OCI-LY7 (cell line): ENCODE measurements at regions not wholly inside any gene's neighbourhood (a gene's known extent, or its start where the extent isn't known, plus 50 kb on each side); places are given as distances from the start of the nearest gene placed in this dataset.
"Not testable (repeated sequence)": the region's sequence is repeated elsewhere in the genome, so short reads cannot be mapped to it uniquely, and the experiment has no call there.

Source experiments
- BruUV-seq: library from RNA; stranded (reverse); fragments of 400-500 nt; replicated peaks from 2 replicates; lab custom pipeline; 2021; lab: Mats Ljungman, UMichigan
- CTCF ChIA-PET: fragments of 300-600 bp; sonication (Branson Sonifier 250); formaldehyde crosslinking; loops from one replicate; lab custom pipeline; 2022; ENCODE audit warnings: antibody characterized with exemption; ENCODE audit not compliant: unreplicated experiment; lab: Charles Lee
- POLR2A ChIA-PET: fragments of 300-600 bp; sonication (Branson Sonifier 250); formaldehyde crosslinking; loops from one replicate; lab custom pipeline; 2022; ENCODE audit warnings: antibody characterized with exemption; lab: Charles Lee
- DNase-seq: peaks from one replicate; pipeline ENCODE4 v3.0.0-alpha.2; 2015; ENCODE audit warnings: low spot score
- H2AFZ ChIP-seq: fragments of 200-600 bp; sonication (generic), shearing (Covaris generic); 2 replicates; pipeline ENCODE4 v1.6.1; 2014; ENCODE audit warnings: mild to moderate bottlenecking, antibody characterized with exemption, low read length, moderate library complexity
- H3K27ac ChIP-seq: fragments of 200-600 bp; sonication (generic); 2 replicates; pipeline ENCODE4 v1.5.1; 2014; ENCODE audit warnings: mixed run types, low read depth, mild to moderate bottlenecking, moderate library complexity, low read length, inconsistent platforms; ENCODE audit not compliant: poor library complexity, severe bottlenecking
- H3K36me3 ChIP-seq: fragments of 200-600 bp; sonication (generic); 2 replicates; pipeline ENCODE4 v1.6.1; 2014; ENCODE audit warnings: mild to moderate bottlenecking, antibody characterized with exemption, low read length, moderate library complexity, mixed read lengths; ENCODE audit not compliant: insufficient read depth
- H3K4me1 ChIP-seq: fragments of 200-600 bp; sonication (generic); 2 replicates; pipeline ENCODE4 v1.5.1; 2014; ENCODE audit warnings: mild to moderate bottlenecking, low read length; ENCODE audit not compliant: insufficient read depth, poor library complexity, severe bottlenecking
- H3K4me2 ChIP-seq: fragments of 200-600 bp; sonication (generic); 2 replicates; pipeline ENCODE4 v1.6.1; 2014; ENCODE audit warnings: mild to moderate bottlenecking, low read length
- H3K4me3 ChIP-seq: fragments of 200-600 bp; sonication (generic); 2 replicates; pipeline ENCODE4 v1.5.1; 2014; ENCODE audit warnings: mild to moderate bottlenecking, low read depth, low read length; ENCODE audit not compliant: poor library complexity, severe bottlenecking
- H3K79me2 ChIP-seq: fragments of 200-600 bp; sonication (generic); 2 replicates; pipeline ENCODE4 v1.6.1; 2016; ENCODE audit warnings: low read depth, mild to moderate bottlenecking, low read length, moderate library complexity, mixed read lengths; ENCODE audit not compliant: insufficient read depth
- H3K9me2 ChIP-seq: fragments of 200-600 bp; sonication (generic); 2 replicates; pipeline ENCODE4 v1.6.1; 2016; ENCODE audit warnings: mild to moderate bottlenecking, low read length, mixed read lengths; ENCODE audit not compliant: insufficient read depth
- H3K9me3 ChIP-seq: fragments of 200-600 bp; sonication (generic); 2 replicates; pipeline ENCODE4 v1.6.1; 2014; ENCODE audit warnings: mild to moderate bottlenecking, mixed run types, low read length, mixed read lengths
- H4K20me1 ChIP-seq: fragments of 200-600 bp; sonication (generic); 2 replicates; pipeline ENCODE4 v1.6.1; 2014; ENCODE audit warnings: mild to moderate bottlenecking, antibody characterized with exemption, low read length, moderate library complexity, mixed read lengths; ENCODE audit not compliant: insufficient read depth
- CTCF ChIP-seq: fragments of 200-600 bp; sonication (generic); conservative IDR thresholded peaks from 2 replicates; pipeline ENCODE4 v1.5.1; 2014; ENCODE audit warnings: mild to moderate bottlenecking, antibody characterized with exemption, low read length, moderate library complexity, mixed read lengths
- EZH2phosphoT487 ChIP-seq: fragments of 200-600 bp; sonication (generic); IDR thresholded peaks from 2 replicates; pipeline ENCODE4 v1.6.1; 2018; ENCODE audit warnings: low read depth, borderline replicate concordance, mild to moderate bottlenecking, mixed run types, antibody characterized with exemption, low read length, moderate library complexity, mixed read lengths
- intact Hi-C: fragments of 100-400 bp; cut with micrococcal nuclease; formaldehyde crosslinking; loops from one replicate; pipeline ENCODE4 v1.10.0; 2022; ENCODE audit not compliant: unreplicated experiment

GRCh38 chr9:104233366-104233765 is 139.3 kb downstream of the SMC2 start:
- no peak overlapping the region for H3K4me3 ChIP-seq
- POLR2A ChIA-PET, result no interaction called here

DNA sequence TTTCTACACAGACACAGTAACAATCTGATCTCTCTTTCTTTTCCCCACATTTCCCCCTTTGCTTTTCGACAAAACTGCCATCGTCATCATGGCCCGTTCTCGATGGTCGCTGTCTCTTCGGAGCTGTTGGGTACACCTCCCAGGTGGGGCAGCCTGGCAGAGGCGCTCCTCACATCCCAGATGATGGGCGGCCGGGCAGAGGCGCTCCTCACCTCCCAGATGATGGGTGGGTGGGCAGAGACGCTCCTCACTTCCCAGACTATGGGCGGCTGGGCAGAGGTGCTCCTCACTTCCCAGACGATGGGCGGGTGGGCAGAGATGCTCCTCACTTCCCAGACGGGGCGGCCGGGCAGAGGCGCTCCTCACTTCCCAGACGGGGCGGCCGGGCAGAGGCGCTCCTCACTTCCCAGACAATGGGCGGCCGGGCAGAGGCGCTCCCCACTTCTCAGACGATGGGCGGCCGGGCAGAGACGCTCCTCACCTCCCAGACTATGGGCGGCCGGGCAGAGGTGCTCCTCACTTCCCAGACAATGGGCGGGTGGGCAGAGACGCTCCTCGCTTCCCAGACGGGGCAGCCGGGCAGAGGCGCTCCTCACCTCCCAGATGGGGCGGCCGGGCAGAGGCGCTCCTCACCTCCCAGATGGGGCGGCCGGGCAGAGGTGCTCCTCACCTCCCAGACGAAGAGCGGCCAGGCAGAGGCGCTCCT is 140.7 kb downstream of the SMC2 start:
- BruUV-seq, H3K9me3 ChIP-seq, CTCF ChIA-PET, H3K4me3 ChIP-seq, H3K4me2 ChIP-seq, H4K20me1 ChIP-seq, H2AFZ ChIP-seq, H3K79me2 ChIP-seq, POLR2A ChIA-PET, H3K27ac ChIP-seq, H3K36me3 ChIP-seq, intact Hi-C loops, H3K4me1 ChIP-seq, H3K9me2 ChIP-seq, DNase-seq: not testable (repeated sequence)

More at GRCh38 chr9:104233366-104233765, 139.3 kb downstream of the SMC2 start:
- H3K79me2 ChIP-seq, result no peaks in the 10 kb centered on the region
- no peaks in the 10 kb centered on the region for H3K4me1 ChIP-seq
- TF ChIP-seq EZH2phosphoT487 (no peak), CTCF (no peak)
- no peaks in the 10 kb centered on the region for H4K20me1 ChIP-seq
- H3K9me3 ChIP-seq, result no peaks in the 10 kb centered on the region
- H3K27ac ChIP-seq, result no peak overlapping the region
- no peaks in the 10 kb centered on the region for H3K36me3 ChIP-seq
- CTCF ChIA-PET, result no interaction called here
- no peak for DNase-seq
- no peak overlapping the region for H3K4me2 ChIP-seq
- intact Hi-C loops, result no loop called here
- no TSS peak for BruUV-seq
- no peaks in the 10 kb centered on the region for H3K9me2 ChIP-seq
- H2AFZ ChIP-seq, result no peak overlapping the region

DNA sequence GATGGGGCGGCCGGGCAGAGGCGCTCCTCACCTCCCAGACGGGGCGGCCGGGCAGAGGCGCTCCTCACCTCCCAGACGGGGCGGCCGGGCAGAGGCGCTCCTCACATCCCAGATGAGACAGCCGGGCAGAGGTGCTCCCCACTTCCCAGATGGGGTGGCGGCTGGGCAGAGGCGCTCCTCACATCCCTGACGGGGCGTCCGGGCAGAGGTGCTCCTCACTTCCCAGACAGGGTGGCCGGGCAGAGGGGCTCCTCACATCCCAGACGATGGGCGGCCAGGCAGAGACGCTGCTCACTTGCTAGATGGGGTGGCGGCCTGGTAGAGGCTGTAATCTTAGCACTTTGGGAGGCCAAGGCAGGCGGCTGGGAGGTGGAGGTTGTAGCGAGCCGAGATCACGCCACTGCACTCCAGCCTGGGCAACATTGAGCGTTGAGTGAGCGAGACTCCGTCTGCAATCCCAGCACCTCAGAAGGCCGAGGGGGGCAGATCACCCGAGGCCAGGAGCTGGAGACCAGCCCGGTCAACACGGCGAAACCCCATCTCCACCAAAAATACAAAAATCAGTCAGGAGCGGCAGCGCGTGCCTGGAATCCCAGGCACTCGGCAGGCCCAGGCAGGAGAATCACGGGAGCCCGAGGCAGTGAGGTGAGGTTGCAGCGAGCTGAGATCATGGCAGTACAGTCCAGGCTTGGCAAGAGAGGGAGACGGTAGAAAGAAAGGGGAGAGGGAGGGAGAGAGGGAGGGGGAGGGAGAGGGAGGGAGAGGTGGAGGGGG is 141.4 kb downstream of the SMC2 start:
- H3K36me3 ChIP-seq, H3K9me3 ChIP-seq, H2AFZ ChIP-seq, H3K27ac ChIP-seq, H3K4me3 ChIP-seq, H3K4me1 ChIP-seq, intact Hi-C loops, H3K79me2 ChIP-seq, DNase-seq, POLR2A ChIA-PET, CTCF ChIA-PET, H4K20me1 ChIP-seq, BruUV-seq, H3K9me2 ChIP-seq, H3K4me2 ChIP-seq: not testable (repeated sequence)
